ENCODE measurements at regions not wholly inside any gene's neighbourhood (a gene's known extent, or its start where the extent isn't known, plus 50 kb on each side); places are given as distances from the start of the nearest gene placed in this dataset.

GRCh38 chr6:18314317-18314997 is 50.1 kb upstream of the DEK start (continued):
- TF ChIP-seq EZH2 (IDR thresholded peaks at IDR 0.05) (no peak), ELF1 (IDR thresholded peaks at IDR 0.05; ENCODE audit: borderline replicate concordance, low read depth) (no peak), POLR2A (IDR thresholded peaks at IDR 0.05; ENCODE audit: borderline replicate concordance, extremely low read depth, insufficient read depth, insufficient read length) (no peak), CTCF (IDR thresholded peaks at IDR 0.05 in 2 of 3, conservative IDR thresholded peaks at IDR 0.05 in 1 of 3; ENCODE audit: borderline replicate concordance in 1 of 3, insufficient read depth in 1 of 3, low read depth in 2 of 3, low read length in 2 of 3) (no peak), SP1 (IDR thresholded peaks at IDR 0.05; ENCODE audit: low read depth) (no peak)
